ENCODE measurements at regions not wholly inside any gene's neighbourhood (a gene's known extent, or its start where the extent isn't known, plus 50 kb on each side); places are given as distances from the start of the nearest gene placed in this dataset.

DNA sequence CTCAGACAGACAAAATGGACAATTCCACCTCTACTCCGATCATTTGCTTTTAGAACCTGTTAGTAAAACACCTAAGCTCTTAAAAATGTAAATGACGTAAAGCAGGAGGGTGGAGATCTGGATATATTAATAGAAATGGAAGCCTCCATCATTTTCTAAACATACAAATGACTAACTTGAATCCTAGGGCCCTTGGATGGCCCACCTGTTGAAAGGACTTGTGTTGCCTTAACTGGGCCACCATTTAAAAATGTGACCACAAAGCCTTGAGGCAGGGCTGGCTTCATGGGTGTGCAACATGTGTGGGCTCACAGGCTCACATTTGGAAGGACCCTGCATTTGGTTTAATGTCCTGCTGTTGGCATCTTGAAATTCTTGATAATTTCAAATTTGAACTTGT lies 131.5 kb upstream of the PRMT8 start:
- ATAC-seq = no peak

DNA sequence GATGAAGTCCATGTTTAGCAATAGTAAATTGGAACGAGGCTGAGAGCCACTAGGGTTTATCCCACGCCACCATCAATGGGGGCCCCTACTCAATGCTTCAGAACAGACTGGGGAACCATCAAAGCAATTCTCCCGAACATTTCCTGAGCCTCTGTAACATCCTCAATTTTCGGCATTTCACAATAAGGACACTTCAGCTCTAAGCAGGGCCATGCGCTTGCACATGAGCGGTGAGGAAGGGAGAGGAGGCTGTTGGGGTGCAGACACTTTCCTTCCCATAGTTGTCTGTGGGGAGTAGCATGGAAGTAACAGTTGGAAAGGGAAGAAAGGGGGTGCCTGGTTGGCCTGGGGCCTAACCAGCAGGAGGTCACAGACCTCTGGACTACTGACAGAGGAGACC lies 129.9 kb upstream of the PRMT8 start:
- no peak for ATAC-seq
- TF ChIP-seq, protein P1, sequence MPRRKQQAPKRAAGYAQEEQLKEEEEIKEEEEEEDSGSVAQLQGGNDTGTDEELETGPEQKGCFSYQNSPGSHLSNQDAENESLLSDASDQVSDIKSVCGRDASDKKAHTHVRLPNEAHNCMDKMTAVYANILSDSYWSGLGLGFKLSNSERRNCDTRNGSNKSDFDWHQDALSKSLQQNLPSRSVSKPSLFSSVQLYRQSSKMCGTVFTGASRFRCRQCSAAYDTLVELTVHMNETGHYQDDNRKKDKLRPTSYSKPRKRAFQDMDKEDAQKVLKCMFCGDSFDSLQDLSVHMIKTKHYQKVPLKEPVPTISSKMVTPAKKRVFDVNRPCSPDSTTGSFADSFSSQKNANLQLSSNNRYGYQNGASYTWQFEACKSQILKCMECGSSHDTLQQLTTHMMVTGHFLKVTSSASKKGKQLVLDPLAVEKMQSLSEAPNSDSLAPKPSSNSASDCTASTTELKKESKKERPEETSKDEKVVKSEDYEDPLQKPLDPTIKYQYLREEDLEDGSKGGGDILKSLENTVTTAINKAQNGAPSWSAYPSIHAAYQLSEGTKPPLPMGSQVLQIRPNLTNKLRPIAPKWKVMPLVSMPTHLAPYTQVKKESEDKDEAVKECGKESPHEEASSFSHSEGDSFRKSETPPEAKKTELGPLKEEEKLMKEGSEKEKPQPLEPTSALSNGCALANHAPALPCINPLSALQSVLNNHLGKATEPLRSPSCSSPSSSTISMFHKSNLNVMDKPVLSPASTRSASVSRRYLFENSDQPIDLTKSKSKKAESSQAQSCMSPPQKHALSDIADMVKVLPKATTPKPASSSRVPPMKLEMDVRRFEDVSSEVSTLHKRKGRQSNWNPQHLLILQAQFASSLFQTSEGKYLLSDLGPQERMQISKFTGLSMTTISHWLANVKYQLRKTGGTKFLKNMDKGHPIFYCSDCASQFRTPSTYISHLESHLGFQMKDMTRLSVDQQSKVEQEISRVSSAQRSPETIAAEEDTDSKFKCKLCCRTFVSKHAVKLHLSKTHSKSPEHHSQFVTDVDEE (CRISPR knock-in tag; IDR thresholded peaks at IDR 0.05) = no peak
- TF ChIP-seq GLIS3 (CRISPR knock-in tag; IDR thresholded peaks at IDR 0.05) (no peak), TCF4 (CRISPR knock-in tag; IDR thresholded peaks at IDR 0.05; ENCODE audit: borderline replicate concordance) (no peak), TOX (CRISPR knock-in tag; IDR thresholded peaks at IDR 0.05; ENCODE audit: borderline replicate concordance) (no peak), ZNF70 (CRISPR knock-in tag; IDR thresholded peaks at IDR 0.05) (no peak), ZNF565 (CRISPR knock-in tag; conservative IDR thresholded peaks at IDR 0.05; ENCODE audit: low read depth) (no peak)

More for the DNA sequence above, 131.5 kb upstream of the PRMT8 start:
- TF ChIP-seq ZFP30 (CRISPR knock-in tag; IDR thresholded peaks at IDR 0.05) (no peak), RARB (CRISPR knock-in tag; IDR thresholded peaks at IDR 0.05) (no peak), TOX (CRISPR knock-in tag; IDR thresholded peaks at IDR 0.05; ENCODE audit: borderline replicate concordance) (no peak), GLIS3 (CRISPR knock-in tag; IDR thresholded peaks at IDR 0.05) (no peak), TCF4 (CRISPR knock-in tag; IDR thresholded peaks at IDR 0.05; ENCODE audit: borderline replicate concordance) (no peak), PPARA (CRISPR knock-in tag; IDR thresholded peaks at IDR 0.05; ENCODE audit: borderline replicate concordance) (no peak), ESRRG (CRISPR knock-in tag; IDR thresholded peaks at IDR 0.05) (no peak), ARNTL (CRISPR knock-in tag; IDR thresholded peaks at IDR 0.05; ENCODE audit: borderline replicate concordance, low read depth) (no peak), CSDC2 (CRISPR knock-in tag; IDR thresholded peaks at IDR 0.05) (no peak), BACH2 (CRISPR knock-in tag; IDR thresholded peaks at IDR 0.05; ENCODE audit: borderline replicate concordance) (no peak), ZC3H10 (CRISPR knock-in tag; IDR thresholded peaks at IDR 0.05) (no peak)

DNA sequence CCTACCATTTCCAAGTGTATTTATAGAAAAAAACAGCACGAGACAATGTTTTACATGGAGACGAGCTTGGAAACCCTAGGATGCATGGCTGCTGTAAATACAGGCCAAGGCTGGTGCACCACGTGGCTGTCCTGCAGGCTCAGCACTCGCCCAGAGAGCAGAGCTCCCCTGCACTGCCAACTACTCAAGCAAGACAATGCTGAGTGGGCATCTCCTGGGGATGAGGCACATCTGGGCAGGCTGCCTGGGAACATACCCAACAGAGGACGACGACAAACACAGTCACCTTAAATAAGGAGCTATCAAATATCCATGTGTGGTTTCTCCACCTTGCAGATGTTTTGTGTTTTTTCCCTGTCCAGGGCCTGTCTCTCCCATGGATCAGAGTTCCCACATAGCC lies 128.3 kb upstream of the PRMT8 start:
- TF ChIP-seq GLIS3 (CRISPR knock-in tag; IDR thresholded peaks at IDR 0.05) (no peak), TCF4 (CRISPR knock-in tag; IDR thresholded peaks at IDR 0.05; ENCODE audit: borderline replicate concordance) (no peak), TOX (CRISPR knock-in tag; IDR thresholded peaks at IDR 0.05; ENCODE audit: borderline replicate concordance) (no peak), PPARA (CRISPR knock-in tag; IDR thresholded peaks at IDR 0.05; ENCODE audit: borderline replicate concordance) (no peak), ESRRG (CRISPR knock-in tag; IDR thresholded peaks at IDR 0.05) (no peak), ZC3H10 (CRISPR knock-in tag; IDR thresholded peaks at IDR 0.05) (no peak), BACH2 (CRISPR knock-in tag; IDR thresholded peaks at IDR 0.05; ENCODE audit: borderline replicate concordance) (no peak), RARB (CRISPR knock-in tag; IDR thresholded peaks at IDR 0.05) (no peak), ZFP30 (CRISPR knock-in tag; IDR thresholded peaks at IDR 0.05) (no peak), ZFP3 (CRISPR knock-in tag; IDR thresholded peaks at IDR 0.05) (no peak), ARNTL (CRISPR knock-in tag; IDR thresholded peaks at IDR 0.05; ENCODE audit: borderline replicate concordance, low read depth) (no peak)
- TF ChIP-seq, protein P2, sequence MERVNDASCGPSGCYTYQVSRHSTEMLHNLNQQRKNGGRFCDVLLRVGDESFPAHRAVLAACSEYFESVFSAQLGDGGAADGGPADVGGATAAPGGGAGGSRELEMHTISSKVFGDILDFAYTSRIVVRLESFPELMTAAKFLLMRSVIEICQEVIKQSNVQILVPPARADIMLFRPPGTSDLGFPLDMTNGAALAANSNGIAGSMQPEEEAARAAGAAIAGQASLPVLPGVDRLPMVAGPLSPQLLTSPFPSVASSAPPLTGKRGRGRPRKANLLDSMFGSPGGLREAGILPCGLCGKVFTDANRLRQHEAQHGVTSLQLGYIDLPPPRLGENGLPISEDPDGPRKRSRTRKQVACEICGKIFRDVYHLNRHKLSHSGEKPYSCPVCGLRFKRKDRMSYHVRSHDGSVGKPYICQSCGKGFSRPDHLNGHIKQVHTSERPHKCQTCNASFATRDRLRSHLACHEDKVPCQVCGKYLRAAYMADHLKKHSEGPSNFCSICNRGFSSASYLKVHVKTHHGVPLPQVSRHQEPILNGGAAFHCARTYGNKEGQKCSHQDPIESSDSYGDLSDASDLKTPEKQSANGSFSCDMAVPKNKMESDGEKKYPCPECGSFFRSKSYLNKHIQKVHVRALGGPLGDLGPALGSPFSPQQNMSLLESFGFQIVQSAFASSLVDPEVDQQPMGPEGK (CRISPR knock-in tag; IDR thresholded peaks at IDR 0.05; ENCODE audit: borderline replicate concordance) = no peak
- TF ChIP-seq, protein P3, sequence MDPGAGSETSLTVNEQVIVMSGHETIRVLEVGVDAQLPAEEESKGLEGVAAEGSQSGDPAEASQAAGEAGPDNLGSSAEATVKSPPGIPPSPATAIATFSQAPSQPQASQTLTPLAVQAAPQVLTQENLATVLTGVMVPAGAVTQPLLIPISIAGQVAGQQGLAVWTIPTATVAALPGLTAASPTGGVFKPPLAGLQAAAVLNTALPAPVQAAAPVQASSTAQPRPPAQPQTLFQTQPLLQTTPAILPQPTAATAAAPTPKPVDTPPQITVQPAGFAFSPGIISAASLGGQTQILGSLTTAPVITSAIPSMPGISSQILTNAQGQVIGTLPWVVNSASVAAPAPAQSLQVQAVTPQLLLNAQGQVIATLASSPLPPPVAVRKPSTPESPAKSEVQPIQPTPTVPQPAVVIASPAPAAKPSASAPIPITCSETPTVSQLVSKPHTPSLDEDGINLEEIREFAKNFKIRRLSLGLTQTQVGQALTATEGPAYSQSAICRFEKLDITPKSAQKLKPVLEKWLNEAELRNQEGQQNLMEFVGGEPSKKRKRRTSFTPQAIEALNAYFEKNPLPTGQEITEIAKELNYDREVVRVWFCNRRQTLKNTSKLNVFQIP (CRISPR knock-in tag; IDR thresholded peaks at IDR 0.05; ENCODE audit: borderline replicate concordance, low read depth) = no peak
- ATAC-seq = no peak

DNA sequence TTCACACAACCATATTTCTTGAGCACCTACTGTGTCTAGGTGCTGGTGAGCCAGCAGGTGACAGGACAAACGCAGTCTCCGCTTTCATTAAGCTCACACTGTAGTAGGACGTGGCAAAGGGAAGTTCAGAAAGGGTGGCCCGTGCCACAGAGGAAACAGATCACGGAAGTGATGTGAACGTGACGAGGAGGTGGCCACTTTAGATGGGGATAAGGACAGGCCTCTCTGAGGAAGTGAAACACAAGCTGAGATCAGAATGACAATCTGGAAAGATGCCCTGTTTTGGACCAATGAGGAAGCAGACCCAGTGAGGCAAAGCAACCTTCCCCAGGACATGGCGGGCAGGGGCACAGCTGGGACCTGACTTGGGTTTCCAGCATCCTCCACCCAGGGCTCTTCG lies 127.4 kb upstream of the PRMT8 start:
- no peak for ATAC-seq
- TF ChIP-seq ARNTL (CRISPR knock-in tag; IDR thresholded peaks at IDR 0.05; ENCODE audit: borderline replicate concordance, low read depth) = no peak
- no peak for TF ChIP-seq ZFP3 (CRISPR knock-in tag; IDR thresholded peaks at IDR 0.05)
- no peak for TF ChIP-seq GLIS3 (CRISPR knock-in tag; IDR thresholded peaks at IDR 0.05)
- TF ChIP-seq PPARA (CRISPR knock-in tag; IDR thresholded peaks at IDR 0.05; ENCODE audit: borderline replicate concordance) = no peak
- TF ChIP-seq, protein P4, sequence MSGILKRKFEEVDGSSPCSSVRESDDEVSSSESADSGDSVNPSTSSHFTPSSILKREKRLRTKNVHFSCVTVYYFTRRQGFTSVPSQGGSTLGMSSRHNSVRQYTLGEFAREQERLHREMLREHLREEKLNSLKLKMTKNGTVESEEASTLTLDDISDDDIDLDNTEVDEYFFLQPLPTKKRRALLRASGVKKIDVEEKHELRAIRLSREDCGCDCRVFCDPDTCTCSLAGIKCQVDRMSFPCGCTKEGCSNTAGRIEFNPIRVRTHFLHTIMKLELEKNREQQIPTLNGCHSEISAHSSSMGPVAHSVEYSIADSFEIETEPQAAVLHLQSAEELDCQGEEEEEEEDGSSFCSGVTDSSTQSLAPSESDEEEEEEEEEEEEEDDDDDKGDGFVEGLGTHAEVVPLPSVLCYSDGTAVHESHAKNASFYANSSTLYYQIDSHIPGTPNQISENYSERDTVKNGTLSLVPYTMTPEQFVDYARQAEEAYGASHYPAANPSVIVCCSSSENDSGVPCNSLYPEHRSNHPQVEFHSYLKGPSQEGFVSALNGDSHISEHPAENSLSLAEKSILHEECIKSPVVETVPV (CRISPR knock-in tag; IDR thresholded peaks at IDR 0.05) = no peak
- no peak for TF ChIP-seq RARB (CRISPR knock-in tag; IDR thresholded peaks at IDR 0.05)
- no peak for TF ChIP-seq CSDC2 (CRISPR knock-in tag; IDR thresholded peaks at IDR 0.05)
- TF ChIP-seq ZFP30 (CRISPR knock-in tag; IDR thresholded peaks at IDR 0.05) = no peak

Measured in SK-N-SH treated with all-trans-retinoic acid at 6 μM for 48 hours (cell line).